HEK293T (cell line): ENCODE measurements at regions not wholly inside any gene's neighbourhood (a gene's known extent, or its start where the extent isn't known, plus 50 kb on each side); places are given as distances from the start of the nearest gene placed in this dataset.

ENCODE experiments used
- BHLHE40 ChIP-seq: fragments of 450-650 bp; IDR thresholded peaks from 2 replicates; pipeline ENCODE4 v1.6.1; 2016; ENCODE audit warnings: mild to moderate bottlenecking, moderate library complexity, borderline replicate concordance
- ELF4 ChIP-seq: fragments of 450-650 bp; IDR thresholded peaks from 2 replicates; pipeline ENCODE4 v1.6.1; 2017; ENCODE audit warnings: antibody characterized with exemption
- FOXA1 ChIP-seq: fragments of 450-650 bp; IDR thresholded peaks from 2 replicates; pipeline ENCODE4 v1.6.1; 2016; ENCODE audit warnings: mild to moderate bottlenecking
- FOXK2 ChIP-seq: fragments of 450-650 bp; IDR thresholded peaks from 2 replicates; pipeline ENCODE4 v1.6.1; 2016; ENCODE audit warnings: mild to moderate bottlenecking
- FOXM1 ChIP-seq: fragments of 450-650 bp; IDR thresholded peaks from 2 replicates; pipeline ENCODE4 v1.6.1; 2017; ENCODE audit warnings: mild to moderate bottlenecking, borderline replicate concordance
- HDGF ChIP-seq: fragments of 450-650 bp; IDR thresholded peaks from 2 replicates; pipeline ENCODE4 v1.6.1; 2017; ENCODE audit warnings: antibody characterized with exemption, borderline replicate concordance
- SP1 ChIP-seq: fragments of 450-650 bp; IDR thresholded peaks from 2 replicates; pipeline ENCODE4 v1.6.1; 2017

DNA sequence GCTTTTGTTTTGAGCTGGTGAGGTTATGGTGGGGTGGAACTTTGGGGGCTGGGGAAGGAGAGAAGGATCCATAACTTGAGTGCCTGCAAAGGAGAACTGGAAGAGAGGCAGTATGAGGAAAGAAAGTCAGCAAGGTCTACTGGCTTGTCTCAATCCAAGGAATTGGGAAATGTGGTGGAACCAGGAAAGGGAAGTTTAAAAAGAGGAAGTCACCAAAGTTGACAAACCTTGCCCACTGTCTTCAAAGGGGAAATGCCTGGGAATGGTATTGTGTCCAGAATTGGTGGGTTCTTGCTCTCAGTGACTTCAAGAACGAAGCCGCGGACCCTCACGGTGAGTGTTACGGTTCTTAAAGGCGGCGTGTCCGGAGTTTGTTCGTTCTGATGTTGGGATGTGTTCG, 304.1 kb upstream of the FAM98A start:
- TF ChIP-seq ELF4 (no peak), HDGF (no peak), FOXK2 (no peak), SP1 (no peak), BHLHE40 (no peak), FOXM1 (no peak), FOXA1 (no peak)
